Renal cortex interstitium (tissue), 11 donors: ENCODE measurements at regions not wholly inside any gene's neighbourhood (a gene's known extent, or its start where the extent isn't known, plus 50 kb on each side); places are given as distances from the start of the nearest gene placed in this dataset.

Source experiments
- DNase-seq, 11 donors: peaks; one replicate each; pipeline ENCODE4 v3.0.0-alpha.2; 2013; ENCODE audit warnings: low read depth in 9 of 11, low spot score in 4 of 11; ENCODE audit errors: extremely low read depth in 1 of 11

- no peak for DNase-seq
Measured at GRCh38 chr11:128335729-128336128, 251.6 kb downstream of the ETS1 start.

GRCh38 chr11:128334311-128335044 is 252.9 kb downstream of the ETS1 start:
- DNase-seq = peak in 1 of 11 donors; percentile 39

- DNase-seq = no peak
Measured at GRCh38 chr11:128331317-128331716, 256.0 kb downstream of the ETS1 start.

GRCh38 chr11:128330203-128330602 is 257.2 kb downstream of the ETS1 start:
- DNase-seq = no peak

GRCh38 chr11:128328955-128329551 is 258.3 kb downstream of the ETS1 start:
- peak in 1 of 11 donors; percentile 22 for DNase-seq

- DNase-seq = no peak
Measured at GRCh38 chr11:128327274-128327673, 260.1 kb downstream of the ETS1 start.

GRCh38 chr11:128326791-128327190 is 260.6 kb downstream of the ETS1 start:
- no peak for DNase-seq

- DNase-seq = no peak
Measured at GRCh38 chr11:128324531-128325141, 262.7 kb downstream of the ETS1 start.

- DNase-seq = no peak
Measured at GRCh38 chr11:128324051-128324481, 263.3 kb downstream of the ETS1 start.

- DNase-seq = no peak
Measured at GRCh38 chr11:128323381-128323780, 264.0 kb downstream of the ETS1 start.

GRCh38 chr11:128318856-128319474 is 268.4 kb downstream of the ETS1 start:
- no peak for DNase-seq

GRCh38 chr11:128316541-128317227 is 270.7 kb downstream of the ETS1 start:
- DNase-seq = no peak

- DNase-seq = no peak
Measured at GRCh38 chr11:128315933-128316332, 271.4 kb downstream of the ETS1 start.

- no peak for DNase-seq
Measured at GRCh38 chr11:128313931-128314330, 273.4 kb downstream of the ETS1 start.

GRCh38 chr11:128311742-128312719 is 275.3 kb downstream of the ETS1 start:
- DNase-seq = no peak

- no peak for DNase-seq
Measured at GRCh38 chr11:128310676-128311445, 276.5 kb downstream of the ETS1 start.

GRCh38 chr11:128310005-128310404 is 277.4 kb downstream of the ETS1 start:
- DNase-seq = no peak

- no peak for DNase-seq
Measured at GRCh38 chr11:128308794-128309193, 278.6 kb downstream of the ETS1 start.
